ENCODE measurements at regions not wholly inside any gene's neighbourhood (a gene's known extent, or its start where the extent isn't known, plus 50 kb on each side); places are given as distances from the start of the nearest gene placed in this dataset.

DNA sequence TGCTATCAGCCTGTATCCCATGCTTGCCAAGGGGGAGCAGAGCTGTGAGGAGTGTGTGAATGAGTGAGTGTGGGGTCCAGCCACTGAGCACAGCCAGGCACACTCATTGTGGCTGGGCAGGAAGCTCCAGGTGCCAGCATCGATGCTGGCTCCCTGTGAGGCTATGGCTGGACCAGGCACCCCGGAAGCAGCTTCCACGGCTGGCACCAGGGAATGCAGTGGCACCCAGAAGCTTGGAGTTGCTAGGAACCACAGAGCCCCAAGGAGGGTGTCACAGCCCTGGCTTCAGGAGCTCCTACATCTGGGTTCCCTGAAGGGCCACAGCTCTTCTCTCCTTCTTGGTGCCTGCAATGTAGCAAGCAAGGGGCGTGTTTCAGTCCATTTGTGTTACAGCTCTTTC is 625.9 kb upstream of the RAG2 start:
- no peak overlapping the region for H3K4me2 ChIP-seq (ENCODE audit: low read length)

DNA sequence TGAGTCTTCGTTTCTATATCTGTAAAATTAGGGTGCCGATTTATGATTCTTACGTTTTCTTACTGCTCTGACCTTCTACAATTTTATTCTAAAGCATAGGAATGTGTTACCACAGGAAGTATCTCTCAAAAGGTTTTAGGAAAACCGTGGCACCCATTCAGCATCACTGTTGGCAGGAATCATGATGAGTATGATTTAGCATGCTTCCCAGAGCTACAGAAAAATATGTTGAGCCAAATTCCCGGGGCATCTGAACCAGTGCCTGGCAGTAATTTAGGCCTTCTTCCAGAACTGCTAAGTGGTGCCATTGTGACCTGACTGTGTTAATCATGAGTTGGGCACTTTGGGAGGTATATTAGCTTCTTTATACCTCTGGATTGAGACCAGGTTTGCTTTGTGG is 605.0 kb upstream of the RAG2 start:
- H3F3A ChIP-seq (ENCODE audit: insufficient read depth, low read length, poor library complexity, severe bottlenecking) = no peaks in the 10 kb centered on the region
- H4K20me1 ChIP-seq (ENCODE audit: insufficient read depth) = no peaks in the 10 kb centered on the region
- H3K36me3 ChIP-seq (ENCODE audit: insufficient read depth, low read length) = no peaks in the 10 kb centered on the region
- H3K27ac ChIP-seq (ENCODE audit: low read length) = no peak overlapping the region
- H3K9ac ChIP-seq (ENCODE audit: low read length) = no peak overlapping the region
- H3K4me3 ChIP-seq (ENCODE audit: low read length) = no peak overlapping the region
- H3K4me2 ChIP-seq (ENCODE audit: low read length) = no peak overlapping the region
- H3K9me3 ChIP-seq (ENCODE audit: low read length) = no peaks in the 10 kb centered on the region
- no peaks in the 10 kb centered on the region for H3K9me2 ChIP-seq (ENCODE audit: insufficient read depth, low read length)
- no peak for TF ChIP-seq RAD21 (conservative IDR thresholded peaks at IDR 0.05)
- TF ChIP-seq MXI1 (conservative IDR thresholded peaks at IDR 0.05; ENCODE audit: poor library complexity, severe bottlenecking) = no peak
- no peak for TF ChIP-seq EP300 (conservative IDR thresholded peaks at IDR 0.05; ENCODE audit: poor library complexity, severe bottlenecking)
- no peak for TF ChIP-seq POLR2AphosphoS5 (IDR thresholded peaks at IDR 0.05)
- no peak for TF ChIP-seq SMC3 (conservative IDR thresholded peaks at IDR 0.05; ENCODE audit: poor library complexity)
- TF ChIP-seq, protein P1, sequence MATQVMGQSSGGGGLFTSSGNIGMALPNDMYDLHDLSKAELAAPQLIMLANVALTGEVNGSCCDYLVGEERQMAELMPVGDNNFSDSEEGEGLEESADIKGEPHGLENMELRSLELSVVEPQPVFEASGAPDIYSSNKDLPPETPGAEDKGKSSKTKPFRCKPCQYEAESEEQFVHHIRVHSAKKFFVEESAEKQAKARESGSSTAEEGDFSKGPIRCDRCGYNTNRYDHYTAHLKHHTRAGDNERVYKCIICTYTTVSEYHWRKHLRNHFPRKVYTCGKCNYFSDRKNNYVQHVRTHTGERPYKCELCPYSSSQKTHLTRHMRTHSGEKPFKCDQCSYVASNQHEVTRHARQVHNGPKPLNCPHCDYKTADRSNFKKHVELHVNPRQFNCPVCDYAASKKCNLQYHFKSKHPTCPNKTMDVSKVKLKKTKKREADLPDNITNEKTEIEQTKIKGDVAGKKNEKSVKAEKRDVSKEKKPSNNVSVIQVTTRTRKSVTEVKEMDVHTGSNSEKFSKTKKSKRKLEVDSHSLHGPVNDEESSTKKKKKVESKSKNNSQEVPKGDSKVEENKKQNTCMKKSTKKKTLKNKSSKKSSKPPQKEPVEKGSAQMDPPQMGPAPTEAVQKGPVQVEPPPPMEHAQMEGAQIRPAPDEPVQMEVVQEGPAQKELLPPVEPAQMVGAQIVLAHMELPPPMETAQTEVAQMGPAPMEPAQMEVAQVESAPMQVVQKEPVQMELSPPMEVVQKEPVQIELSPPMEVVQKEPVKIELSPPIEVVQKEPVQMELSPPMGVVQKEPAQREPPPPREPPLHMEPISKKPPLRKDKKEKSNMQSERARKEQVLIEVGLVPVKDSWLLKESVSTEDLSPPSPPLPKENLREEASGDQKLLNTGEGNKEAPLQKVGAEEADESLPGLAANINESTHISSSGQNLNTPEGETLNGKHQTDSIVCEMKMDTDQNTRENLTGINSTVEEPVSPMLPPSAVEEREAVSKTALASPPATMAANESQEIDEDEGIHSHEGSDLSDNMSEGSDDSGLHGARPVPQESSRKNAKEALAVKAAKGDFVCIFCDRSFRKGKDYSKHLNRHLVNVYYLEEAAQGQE (IDR thresholded peaks at IDR 0.05; ENCODE audit: borderline replicate concordance) = no peak
- TF ChIP-seq, protein P2, sequence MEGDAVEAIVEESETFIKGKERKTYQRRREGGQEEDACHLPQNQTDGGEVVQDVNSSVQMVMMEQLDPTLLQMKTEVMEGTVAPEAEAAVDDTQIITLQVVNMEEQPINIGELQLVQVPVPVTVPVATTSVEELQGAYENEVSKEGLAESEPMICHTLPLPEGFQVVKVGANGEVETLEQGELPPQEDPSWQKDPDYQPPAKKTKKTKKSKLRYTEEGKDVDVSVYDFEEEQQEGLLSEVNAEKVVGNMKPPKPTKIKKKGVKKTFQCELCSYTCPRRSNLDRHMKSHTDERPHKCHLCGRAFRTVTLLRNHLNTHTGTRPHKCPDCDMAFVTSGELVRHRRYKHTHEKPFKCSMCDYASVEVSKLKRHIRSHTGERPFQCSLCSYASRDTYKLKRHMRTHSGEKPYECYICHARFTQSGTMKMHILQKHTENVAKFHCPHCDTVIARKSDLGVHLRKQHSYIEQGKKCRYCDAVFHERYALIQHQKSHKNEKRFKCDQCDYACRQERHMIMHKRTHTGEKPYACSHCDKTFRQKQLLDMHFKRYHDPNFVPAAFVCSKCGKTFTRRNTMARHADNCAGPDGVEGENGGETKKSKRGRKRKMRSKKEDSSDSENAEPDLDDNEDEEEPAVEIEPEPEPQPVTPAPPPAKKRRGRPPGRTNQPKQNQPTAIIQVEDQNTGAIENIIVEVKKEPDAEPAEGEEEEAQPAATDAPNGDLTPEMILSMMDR (IDR thresholded peaks at IDR 0.05; ENCODE audit: poor library complexity, severe bottlenecking) = no peak
- no peak for TF ChIP-seq TAF1 (IDR thresholded peaks at IDR 0.05; ENCODE audit: low read depth)
- TF ChIP-seq EZH2 (IDR thresholded peaks at IDR 0.05; ENCODE audit: borderline replicate concordance, insufficient read depth, low read length, poor library complexity, severe bottlenecking) = no peak
- no peak overlapping the region for H2AFZ ChIP-seq (ENCODE audit: low read depth, low read length)
- no peaks in the 10 kb centered on the region for H3K79me2 ChIP-seq (replicated peaks; ENCODE audit: insufficient read depth, low read length)
- H3K27me3 ChIP-seq (ENCODE audit: insufficient read depth, low read depth, low read length) = no peaks in the 10 kb centered on the region

More for the DNA sequence above, 625.9 kb upstream of the RAG2 start:
- H3K27ac ChIP-seq (ENCODE audit: low read length) = no peak overlapping the region
- H3K79me2 ChIP-seq (replicated peaks; ENCODE audit: insufficient read depth, low read length) = no peaks in the 10 kb centered on the region
- H3K9ac ChIP-seq (ENCODE audit: low read length) = no peak overlapping the region
- H3F3A ChIP-seq (ENCODE audit: insufficient read depth, low read length, poor library complexity, severe bottlenecking) = no peaks in the 10 kb centered on the region
- no peak overlapping the region for H2AFZ ChIP-seq (ENCODE audit: low read depth, low read length)
- TF ChIP-seq SMC3 (conservative IDR thresholded peaks at IDR 0.05; ENCODE audit: poor library complexity) (no peak), EZH2 (IDR thresholded peaks at IDR 0.05; ENCODE audit: borderline replicate concordance, insufficient read depth, low read length, poor library complexity, severe bottlenecking) (no peak), RAD21 (conservative IDR thresholded peaks at IDR 0.05) (no peak), POLR2AphosphoS5 (IDR thresholded peaks at IDR 0.05) (no peak)
- TF ChIP-seq, protein P2 (IDR thresholded peaks at IDR 0.05; ENCODE audit: poor library complexity, severe bottlenecking) = no peak
- TF ChIP-seq, protein P1 (IDR thresholded peaks at IDR 0.05; ENCODE audit: borderline replicate concordance) = no peak
- H3K9me2 ChIP-seq (ENCODE audit: insufficient read depth, low read length) = no peaks in the 10 kb centered on the region
- no peaks in the 10 kb centered on the region for H3K27me3 ChIP-seq (ENCODE audit: insufficient read depth, low read depth, low read length)
- H3K4me3 ChIP-seq (ENCODE audit: low read length) = no peak overlapping the region
- H3K36me3 ChIP-seq (ENCODE audit: insufficient read depth, low read length) = no peaks in the 10 kb centered on the region
- no peaks in the 10 kb centered on the region for H3K9me3 ChIP-seq (ENCODE audit: low read length)
- no peaks in the 10 kb centered on the region for H4K20me1 ChIP-seq (ENCODE audit: insufficient read depth)
